GM12892 (cell line): ENCODE measurements at regions not wholly inside any gene's neighbourhood (a gene's known extent, or its start where the extent isn't known, plus 50 kb on each side); places are given as distances from the start of the nearest gene placed in this dataset.

ENCODE experiments used
- DNase-seq: peaks from one replicate; pipeline ENCODE4 v3.0.0; 2011; ENCODE audit not compliant: insufficient read length
- FAIRE-seq: peaks from 2 replicates; lab custom pipeline; 2011; peaks lifted over from hg19 to GRCh38; lab: Jason Lieb, UNC
- POLR2A ChIP-seq: IDR thresholded peaks from 2 replicates; pipeline ENCODE4 v1.6.1; 2011; ENCODE audit warnings: low read depth, low read length, control low read depth
- POLR2AphosphoS5 ChIP-seq: IDR thresholded peaks from 2 replicates; pipeline ENCODE4 v1.6.1; 2011; ENCODE audit warnings: low read depth, low read length, control low read depth
- TAF1 ChIP-seq: IDR thresholded peaks from 2 replicates; pipeline ENCODE4 v1.6.1; 2011; ENCODE audit warnings: low read depth, mild to moderate bottlenecking, control low read depth, low read length, borderline replicate concordance

- DNase-seq (no peak), FAIRE-seq (no peak)
- no peak for TF ChIP-seq POLR2AphosphoS5
- TF ChIP-seq TAF1: no peak
- no peak for TF ChIP-seq POLR2A
Observed at GRCh38 chr10:54880996-54881395, 80.0 kb upstream of the PCDH15 start.

GRCh38 chr10:54869022-54869421 is 68.0 kb upstream of the PCDH15 start:
- FAIRE-seq: no peak

GRCh38 chr10:54866666-54867065 is 65.6 kb upstream of the PCDH15 start:
- FAIRE-seq: no peak
- no peak for DNase-seq
- TF ChIP-seq POLR2AphosphoS5 (no peak), TAF1 (no peak), POLR2A (no peak)

More at GRCh38 chr10:54869022-54869421, 68.0 kb upstream of the PCDH15 start:
- TF ChIP-seq TAF1 (no peak), POLR2A (no peak), POLR2AphosphoS5 (no peak)
- DNase-seq: no peak

- no peak for FAIRE-seq
- TF ChIP-seq POLR2AphosphoS5: no peak
- TF ChIP-seq POLR2A: no peak
- no peak for DNase-seq
Observed at GRCh38 chr10:54854843-54855242, 53.8 kb upstream of the PCDH15 start.

- TF ChIP-seq POLR2A: no peak
- no peak for TF ChIP-seq TAF1
- TF ChIP-seq POLR2AphosphoS5: no peak
- no peak for FAIRE-seq
- no peak for DNase-seq
Observed at GRCh38 chr10:54854389-54854788, 53.4 kb upstream of the PCDH15 start.

GRCh38 chr10:54853883-54854282 is 52.9 kb upstream of the PCDH15 start:
- DNase-seq: no peak
- FAIRE-seq: no peak
- TF ChIP-seq POLR2A (no peak), TAF1 (no peak), POLR2AphosphoS5 (no peak)
